HEK293 (cell line): ENCODE measurements at regions not wholly inside any gene's neighbourhood (a gene's known extent, or its start where the extent isn't known, plus 50 kb on each side); places are given as distances from the start of the nearest gene placed in this dataset.

Experiments
- CTCF ChIA-PET: fragments of 350-600 bp; formaldehyde crosslinking; extraction: SDS; loops from one replicate; lab custom pipeline; 2021; ENCODE audit warnings: antibody characterized with exemption; lab: Yijun Ruan, JAX
- POLR2A ChIA-PET: fragments of 300-600 bp; formaldehyde crosslinking; extraction: SDS; loops from one replicate; lab custom pipeline; 2020; ENCODE audit warnings: antibody characterized with exemption, inconsistent platforms; lab: Yijun Ruan, JAX
- H3K27ac ChIP-seq: fragments of 200-500 bp; sonication (Bioruptor generic); 2 replicates; pipeline ENCODE4 v1.5.1; 2014; ENCODE audit warnings: low read depth, low read length, control low read depth, inconsistent platforms; ENCODE audit errors: extremely low read depth
- H3K36me3 ChIP-seq, 2 experiments: fragments of 200-500 bp in 1 of 2; sonication (Bioruptor generic) in 1 of 2; 1 replicate in 1 of 2; 2 replicates in 1 of 2; pipeline ENCODE4 v1.5.1; 2014 to 2017; ENCODE audit warnings: inconsistent platforms in 2 of 2, low read length in 2 of 2; ENCODE audit not compliant: control insufficient read depth in 2 of 2, insufficient read depth in 1 of 2
- H3K4me1 ChIP-seq: fragments of 200-500 bp; sonication (Bioruptor generic); 2 replicates; pipeline ENCODE4 v1.5.1; 2014; ENCODE audit warnings: mild to moderate bottlenecking, low read length, inconsistent platforms; ENCODE audit not compliant: control insufficient read depth, insufficient read depth
- H3K4me3 ChIP-seq: 2 replicates; pipeline ENCODE4 v1.5.1; 2011; ENCODE audit warnings: low read depth, mild to moderate bottlenecking, control low read depth, low read length, moderate library complexity
- H3K9me3 ChIP-seq: fragments of 200-500 bp; sonication (Bioruptor generic); 2 replicates; pipeline ENCODE4 v1.5.1; 2014; ENCODE audit warnings: low read depth, low read length, inconsistent platforms; ENCODE audit not compliant: control insufficient read depth, insufficient read depth
- CTCF ChIP-seq: fragments of 450-650 bp; formaldehyde crosslinking; IDR thresholded peaks from 2 replicates; pipeline ENCODE4 v1.5.1; 2016; ENCODE audit warnings: missing biosample characterization, missing genetic modification characterization
- MEIS1 ChIP-seq: sonication (generic); formaldehyde crosslinking; IDR thresholded peaks from 2 replicates; pipeline ENCODE4 v1.8.1; 2022; ENCODE audit warnings: missing genetic modification reagents, mild to moderate bottlenecking, borderline replicate concordance
- MYNN ChIP-seq: fragments of 450-650 bp; formaldehyde crosslinking; IDR thresholded peaks from 2 replicates; pipeline ENCODE4 v1.5.1; 2016; ENCODE audit warnings: missing biosample characterization, missing genetic modification characterization, borderline replicate concordance
- OSR2 ChIP-seq: fragments of 450-650 bp; formaldehyde crosslinking; IDR thresholded peaks from 2 replicates; pipeline ENCODE4 v1.5.1; 2016; ENCODE audit warnings: missing biosample characterization, missing genetic modification characterization
- PRDM1 ChIP-seq: fragments of 450-650 bp; formaldehyde crosslinking; IDR thresholded peaks from 2 replicates; pipeline ENCODE4; 2016; ENCODE audit warnings: missing biosample characterization, missing genetic modification characterization
- SCRT1 ChIP-seq: fragments of 450-650 bp; formaldehyde crosslinking; IDR thresholded peaks from 2 replicates; pipeline ENCODE4 v1.5.1; 2016; ENCODE audit warnings: missing biosample characterization, missing genetic modification characterization, borderline replicate concordance
- SCRT2 ChIP-seq: fragments of 450-650 bp; formaldehyde crosslinking; IDR thresholded peaks from 2 replicates; pipeline ENCODE4 v1.5.1; 2016; ENCODE audit warnings: missing biosample characterization, missing genetic modification characterization
- WT1 ChIP-seq: fragments of 450-650 bp; formaldehyde crosslinking; IDR thresholded peaks from 2 replicates; pipeline ENCODE4 v1.5.1; 2016; ENCODE audit warnings: missing biosample characterization, missing genetic modification characterization
- ZBTB7A ChIP-seq: fragments of 450-650 bp; formaldehyde crosslinking; IDR thresholded peaks from 2 replicates; pipeline ENCODE4 v1.5.1; 2016; ENCODE audit warnings: low read depth, missing biosample characterization, missing genetic modification characterization
- ZFHX2 ChIP-seq: fragments of 450-650 bp; formaldehyde crosslinking; conservative IDR thresholded peaks from 2 replicates; pipeline ENCODE4 v1.5.1; 2016; ENCODE audit warnings: missing biosample characterization, missing genetic modification characterization
- ZIC2 ChIP-seq: fragments of 450-650 bp; formaldehyde crosslinking; IDR thresholded peaks from 2 replicates; pipeline ENCODE4 v1.5.1; 2016; ENCODE audit warnings: missing biosample characterization, missing genetic modification characterization
- ZNF140 ChIP-seq: fragments of 450-650 bp; formaldehyde crosslinking; IDR thresholded peaks from 2 replicates; pipeline ENCODE4 v1.5.1; 2016; ENCODE audit warnings: missing biosample characterization, missing genetic modification characterization
- ZNF155 ChIP-seq: fragments of 450-650 bp; formaldehyde crosslinking; IDR thresholded peaks from 2 replicates; pipeline ENCODE4 v1.5.1; 2016; ENCODE audit warnings: missing biosample characterization, missing genetic modification characterization
- ZNF174 ChIP-seq: fragments of 450-650 bp; formaldehyde crosslinking; IDR thresholded peaks from 2 replicates; pipeline ENCODE4 v1.5.0; 2017; ENCODE audit warnings: missing biosample characterization, mild to moderate bottlenecking, missing genetic modification characterization
- ZNF175 ChIP-seq: fragments of 450-650 bp; formaldehyde crosslinking; IDR thresholded peaks from 2 replicates; pipeline ENCODE4 v1.5.1; 2016; ENCODE audit warnings: missing biosample characterization, missing genetic modification characterization
- ZNF221 ChIP-seq: fragments of 450-650 bp; formaldehyde crosslinking; IDR thresholded peaks from 2 replicates; pipeline ENCODE4 v1.5.1; 2017; ENCODE audit warnings: missing biosample characterization, missing genetic modification characterization, borderline replicate concordance
- ZNF248 ChIP-seq: fragments of 450-650 bp; formaldehyde crosslinking; IDR thresholded peaks from 2 replicates; pipeline ENCODE4 v1.5.1; 2017; ENCODE audit warnings: missing biosample characterization, missing genetic modification characterization
- ZNF324 ChIP-seq: fragments of 450-650 bp; formaldehyde crosslinking; IDR thresholded peaks from 2 replicates; pipeline ENCODE4 v1.5.1; 2016; ENCODE audit warnings: missing biosample characterization, missing genetic modification characterization
- ZNF521 ChIP-seq: fragments of 450-650 bp; formaldehyde crosslinking; IDR thresholded peaks from 2 replicates; pipeline ENCODE4 v1.5.1; 2017; ENCODE audit warnings: missing biosample characterization, mild to moderate bottlenecking, missing genetic modification characterization
- ZNF571 ChIP-seq: fragments of 450-650 bp; formaldehyde crosslinking; IDR thresholded peaks from 2 replicates; pipeline ENCODE4 v1.5.0; 2017; ENCODE audit warnings: missing biosample characterization, missing genetic modification characterization
- ZNF621 ChIP-seq: fragments of 450-650 bp; formaldehyde crosslinking; IDR thresholded peaks from 2 replicates; pipeline ENCODE4 v1.5.1; 2017; ENCODE audit warnings: missing biosample characterization, missing genetic modification characterization
- ZNF664 ChIP-seq: fragments of 450-650 bp; formaldehyde crosslinking; IDR thresholded peaks from 2 replicates; pipeline ENCODE4 v1.5.1; 2016; ENCODE audit warnings: missing biosample characterization, missing genetic modification characterization
- ZNF701 ChIP-seq: fragments of 450-650 bp; formaldehyde crosslinking; IDR thresholded peaks from 2 replicates; pipeline ENCODE4 v1.5.1; 2016; ENCODE audit warnings: missing biosample characterization, missing genetic modification characterization
- ZSCAN5A ChIP-seq: fragments of 450-650 bp; formaldehyde crosslinking; IDR thresholded peaks from 2 replicates; pipeline ENCODE4 v1.5.1; 2016; ENCODE audit warnings: missing biosample characterization, missing genetic modification characterization
- TF ChIP-seq, protein P1 (sequence below): sonication (generic); formaldehyde crosslinking; IDR thresholded peaks from 2 replicates; pipeline ENCODE4 v1.8.1; 2022; ENCODE audit warnings: mild to moderate bottlenecking, moderate library complexity, missing genetic modification reagents
- TF ChIP-seq, protein P2 (sequence below): fragments of 450-650 bp; formaldehyde crosslinking; IDR thresholded peaks from 2 replicates; pipeline ENCODE4 v1.5.1; 2016; ENCODE audit warnings: missing biosample characterization, missing genetic modification characterization

DNA sequence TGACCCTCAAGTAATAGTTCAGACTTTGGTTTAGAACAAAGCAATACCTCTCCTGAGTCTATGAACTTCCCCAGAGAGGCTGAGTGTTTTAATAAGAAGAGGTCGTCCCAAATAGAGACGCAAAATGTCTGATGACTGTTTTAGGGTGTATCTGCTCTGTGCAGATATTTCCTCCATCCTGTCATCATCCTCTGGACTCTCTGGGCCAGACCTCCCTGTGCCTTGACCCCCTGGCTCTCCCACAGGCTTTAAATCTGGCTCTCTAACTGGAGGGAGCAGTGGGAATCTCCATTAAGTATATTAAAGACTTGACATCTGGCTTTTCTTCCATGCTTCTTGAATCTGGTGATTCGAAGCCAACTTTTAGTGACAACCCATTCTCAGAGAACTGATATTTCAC lies 633.3 kb downstream of the INHBA start:
- Histone ChIP-seq H3K4me1 (no peaks in the 10 kb centered on the region), H3K27ac (no peak overlapping the region), H3K36me3 (no peaks in the 10 kb centered on the region), H3K9me3 (no peaks in the 10 kb centered on the region), H3K4me3 (no peak overlapping the region)
- CTCF ChIA-PET: no interaction called here
- POLR2A ChIA-PET: no interaction called here
- no peak for TF ChIP-seq ZNF174 (tag by site-specific recombination)
- no peak for TF ChIP-seq ZNF175 (tag by site-specific recombination)
- no peak for TF ChIP-seq ZBTB7A (tag by site-specific recombination)
- TF ChIP-seq PRDM1 (tag by site-specific recombination): no peak
- TF ChIP-seq, protein P1, sequence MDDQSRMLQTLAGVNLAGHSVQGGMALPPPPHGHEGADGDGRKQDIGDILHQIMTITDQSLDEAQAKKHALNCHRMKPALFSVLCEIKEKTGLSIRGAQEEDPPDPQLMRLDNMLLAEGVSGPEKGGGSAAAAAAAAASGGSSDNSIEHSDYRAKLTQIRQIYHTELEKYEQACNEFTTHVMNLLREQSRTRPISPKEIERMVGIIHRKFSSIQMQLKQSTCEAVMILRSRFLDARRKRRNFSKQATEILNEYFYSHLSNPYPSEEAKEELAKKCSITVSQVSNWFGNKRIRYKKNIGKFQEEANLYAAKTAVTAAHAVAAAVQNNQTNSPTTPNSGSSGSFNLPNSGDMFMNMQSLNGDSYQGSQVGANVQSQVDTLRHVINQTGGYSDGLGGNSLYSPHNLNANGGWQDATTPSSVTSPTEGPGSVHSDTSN (CRISPR knock-in tag): no peak
- TF ChIP-seq ZSCAN5A (tag by site-specific recombination): no peak
- TF ChIP-seq ZNF221 (tag by site-specific recombination): no peak
- no peak for TF ChIP-seq ZNF140
- TF ChIP-seq ZNF571 (tag by site-specific recombination): no peak

- TF ChIP-seq ZNF621 (tag by site-specific recombination) (no peak), ZNF155 (no peak)
- POLR2A ChIA-PET: no interaction called here
- Histone ChIP-seq H3K4me1 (no peaks in the 10 kb centered on the region), H3K27ac (no peak overlapping the region), H3K9me3 (no peaks in the 10 kb centered on the region), H3K36me3 (no peaks in the 10 kb centered on the region), H3K4me3 (no peak overlapping the region)
- CTCF ChIA-PET: interaction anchor here (0.8 kb wide), 1 partner anchor 21 kb away, joined by 3 read pairs; no protein-coding TSS in a partner anchor
Observed at GRCh38 chr7:41067576-41067975, 635.3 kb downstream of the INHBA start.

DNA sequence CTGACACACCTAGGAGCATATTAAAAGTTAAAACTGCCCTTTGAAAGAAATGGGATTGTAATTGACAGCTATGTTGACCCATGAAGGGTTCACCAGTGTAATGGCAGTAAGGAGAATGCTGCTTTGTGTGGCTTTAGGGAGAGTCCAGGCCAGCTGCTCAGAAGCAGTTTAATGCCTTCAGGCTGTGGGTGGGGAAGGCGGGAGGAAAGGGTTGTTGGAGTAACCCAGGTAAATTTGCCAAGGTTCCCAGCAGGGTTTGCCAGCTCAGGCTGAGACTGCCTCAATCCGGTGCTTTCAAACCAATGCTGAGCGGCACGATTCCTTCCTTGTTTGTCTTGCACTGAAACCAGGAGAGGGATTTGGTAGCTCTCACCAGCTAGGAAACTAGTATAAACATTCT lies 637.2 kb downstream of the INHBA start:
- TF ChIP-seq MEIS1 (CRISPR knock-in tag): no peak
- TF ChIP-seq ZIC2 (tag by site-specific recombination): no peak
- TF ChIP-seq SCRT1 (tag by site-specific recombination): no peak
- no peak for TF ChIP-seq ZNF521 (tag by site-specific recombination)
- TF ChIP-seq SCRT2: no peak
- Histone ChIP-seq H3K27ac (no peak overlapping the region), H3K9me3 (no peaks in the 10 kb centered on the region), H3K36me3 (no peaks in the 10 kb centered on the region), H3K4me1 (no peaks in the 10 kb centered on the region), H3K4me3 (no peak overlapping the region)
- ChIA-PET CTCF (interaction anchor here (1.0 kb wide), 1 partner anchor 18 kb away, joined by 3 read pairs; no protein-coding TSS in a partner anchor), POLR2A (no interaction called here)

DNA sequence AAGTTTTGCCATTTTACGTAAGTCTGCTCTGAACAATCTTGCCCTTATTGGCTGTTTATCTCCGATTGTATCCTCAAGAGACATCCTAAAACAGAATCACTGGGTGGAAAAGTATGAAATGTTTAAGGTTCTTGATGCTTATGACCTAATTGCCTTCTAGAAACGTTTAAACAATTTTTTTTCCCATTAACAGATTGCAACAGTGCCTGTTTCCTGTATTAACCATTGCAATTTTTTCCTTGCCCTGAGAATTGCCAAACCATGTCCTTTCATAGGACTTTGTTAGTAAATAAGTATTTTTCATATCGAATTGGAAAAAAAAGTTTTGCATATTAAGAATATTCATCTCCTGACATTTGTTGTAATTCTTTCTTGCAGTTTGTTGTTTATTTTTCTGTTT lies 639.8 kb downstream of the INHBA start:
- no peaks in the 10 kb centered on the region for H3K9me3 ChIP-seq
- POLR2A ChIA-PET: no interaction called here
- H3K27ac ChIP-seq: no peak overlapping the region
- no peaks in the 10 kb centered on the region for H3K4me1 ChIP-seq
- no peaks in the 10 kb centered on the region for H3K36me3 ChIP-seq
- no peak overlapping the region for H3K4me3 ChIP-seq
- CTCF ChIA-PET: no interaction called here
- TF ChIP-seq ZNF248 (tag by site-specific recombination): no peak
- no peak for TF ChIP-seq CTCF (tag by site-specific recombination)
- no peak for TF ChIP-seq ZNF324 (tag by site-specific recombination)
- TF ChIP-seq OSR2: no peak
- TF ChIP-seq ZNF701 (tag by site-specific recombination): no peak
- TF ChIP-seq WT1: no peak
- no peak for TF ChIP-seq ZFHX2
- TF ChIP-seq, protein P2, sequence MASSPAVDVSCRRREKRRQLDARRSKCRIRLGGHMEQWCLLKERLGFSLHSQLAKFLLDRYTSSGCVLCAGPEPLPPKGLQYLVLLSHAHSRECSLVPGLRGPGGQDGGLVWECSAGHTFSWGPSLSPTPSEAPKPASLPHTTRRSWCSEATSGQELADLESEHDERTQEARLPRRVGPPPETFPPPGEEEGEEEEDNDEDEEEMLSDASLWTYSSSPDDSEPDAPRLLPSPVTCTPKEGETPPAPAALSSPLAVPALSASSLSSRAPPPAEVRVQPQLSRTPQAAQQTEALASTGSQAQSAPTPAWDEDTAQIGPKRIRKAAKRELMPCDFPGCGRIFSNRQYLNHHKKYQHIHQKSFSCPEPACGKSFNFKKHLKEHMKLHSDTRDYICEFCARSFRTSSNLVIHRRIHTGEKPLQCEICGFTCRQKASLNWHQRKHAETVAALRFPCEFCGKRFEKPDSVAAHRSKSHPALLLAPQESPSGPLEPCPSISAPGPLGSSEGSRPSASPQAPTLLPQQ (tag by site-specific recombination): no peak
- TF ChIP-seq ZNF664 (tag by site-specific recombination): no peak
- TF ChIP-seq MYNN: no peak
